Neural progenitor cell (in vitro differentiated cells): ENCODE measurements at regions not wholly inside any gene's neighbourhood (a gene's known extent, or its start where the extent isn't known, plus 50 kb on each side); places are given as distances from the start of the nearest gene placed in this dataset.

ENCODE experiments used
- CTCF ChIP-seq: fragments of 200-600 bp; sonication (generic); IDR thresholded peaks from 2 replicates; pipeline ENCODE4 v1.5.1; 2017; ENCODE audit warnings: antibody characterized with exemption, mild to moderate bottlenecking
- EZH2 ChIP-seq: fragments of 200-600 bp; sonication (generic); IDR thresholded peaks from 2 replicates; pipeline ENCODE4 v1.6.1; 2017; ENCODE audit warnings: antibody characterized with exemption, mild to moderate bottlenecking, moderate library complexity
- EZH2phosphoT487 ChIP-seq: fragments of 200-600 bp; sonication (generic); IDR thresholded peaks from 2 replicates; pipeline ENCODE4 v1.6.1; 2017; ENCODE audit warnings: antibody characterized with exemption

DNA sequence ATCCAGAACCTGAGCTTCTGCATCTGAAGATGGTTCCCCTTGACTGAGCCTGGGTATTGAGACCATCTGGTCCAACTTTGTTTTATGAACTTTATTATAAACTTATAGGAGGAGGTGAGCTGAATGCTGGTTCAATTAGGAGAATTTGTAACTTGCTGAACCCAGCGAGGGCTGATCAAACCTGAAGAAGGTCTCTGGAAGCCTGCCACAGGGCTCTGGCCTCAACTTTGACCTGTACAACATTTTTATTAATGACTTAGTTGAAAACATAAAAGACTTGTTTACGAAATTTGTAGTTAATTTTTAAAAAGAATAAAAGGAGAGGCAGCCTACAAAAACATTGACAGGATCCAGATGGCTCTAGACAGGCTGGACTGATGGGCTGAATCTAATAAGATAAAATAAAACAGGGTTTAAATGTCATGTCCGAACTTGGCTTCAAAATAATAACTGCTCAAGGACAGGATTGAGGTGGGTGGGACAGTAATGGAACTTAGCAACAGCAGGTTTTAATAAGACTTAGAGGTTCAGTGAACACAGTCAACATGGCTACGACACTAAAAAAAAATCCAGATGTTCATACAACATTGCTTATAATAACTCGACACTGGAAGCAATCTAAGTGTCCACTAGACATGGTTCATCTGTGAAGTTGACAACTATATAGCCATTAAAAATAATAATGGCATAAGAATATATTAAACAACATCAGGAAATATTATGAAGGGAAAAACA is 53.4 kb upstream of the GJB5 start:
- TF ChIP-seq CTCF (no peak), EZH2phosphoT487 (no peak), EZH2 (no peak)
